Endodermal cell (in vitro differentiated cells): ENCODE measurements at regions not wholly inside any gene's neighbourhood (a gene's known extent, or its start where the extent isn't known, plus 50 kb on each side); places are given as distances from the start of the nearest gene placed in this dataset.

Experiments used
- DNase-seq: peaks from one replicate; pipeline ENCODE4 v3.0.0-alpha.2; 2017
- H3K27ac ChIP-seq: 2 replicates; pipeline ENCODE4 v1.5.1; 2013; ENCODE audit warnings: mild to moderate bottlenecking, low read depth, low read length, moderate library complexity
- H3K27me3 ChIP-seq: 2 replicates; pipeline ENCODE4 v1.6.1; 2013; ENCODE audit warnings: mild to moderate bottlenecking, low read length, moderate library complexity; ENCODE audit not compliant: insufficient read depth, control insufficient read depth, poor library complexity, severe bottlenecking
- H3K36me3 ChIP-seq: 2 replicates; pipeline ENCODE4 v1.7.0; 2013; ENCODE audit warnings: mild to moderate bottlenecking, low read length, moderate library complexity; ENCODE audit not compliant: control insufficient read depth, insufficient read depth
- H3K4me1 ChIP-seq: one replicate; pipeline ENCODE4 v1.7.0; 2013; ENCODE audit warnings: low read length; ENCODE audit not compliant: control insufficient read depth, insufficient read depth
- H3K4me3 ChIP-seq: 2 replicates; pipeline ENCODE4 v1.5.1; 2013; ENCODE audit warnings: mild to moderate bottlenecking, low read length, moderate library complexity
- H3K9ac ChIP-seq: 2 replicates; pipeline ENCODE4 v1.6.1; 2013; ENCODE audit warnings: mild to moderate bottlenecking, low read length, moderate library complexity; ENCODE audit not compliant: poor library complexity, severe bottlenecking; ENCODE audit errors: extremely low read depth
- H3K9me3 ChIP-seq: 2 replicates; pipeline ENCODE4 v1.6.1; 2013; ENCODE audit warnings: mild to moderate bottlenecking, low read length, moderate library complexity; ENCODE audit not compliant: control insufficient read depth
- H3K27ac Mint-ChIP-seq: 2 replicates; pipeline ENCODE4 v1.8.0; 2020; ENCODE audit warnings: mixed read lengths
- H3K27me3 Mint-ChIP-seq: 2 replicates; pipeline ENCODE4 v1.8.0; 2021; ENCODE audit warnings: mild to moderate bottlenecking, mixed read lengths; ENCODE audit not compliant: insufficient read depth
- H3K36me3 Mint-ChIP-seq: 2 replicates; pipeline ENCODE4 v1.8.0; 2020; ENCODE audit warnings: low read depth, mixed read lengths
- H3K4me1 Mint-ChIP-seq: 2 replicates; pipeline ENCODE4 v1.8.0; 2020; ENCODE audit warnings: mixed read lengths
- H3K4me3 Mint-ChIP-seq: 2 replicates; pipeline ENCODE4 v1.8.0; 2020; ENCODE audit warnings: mild to moderate bottlenecking, moderate library complexity, mixed read lengths
- H3K9me3 Mint-ChIP-seq: 2 replicates; pipeline ENCODE4 v1.8.0; 2020; ENCODE audit warnings: mild to moderate bottlenecking, mixed read lengths
- CTCF ChIP-seq: fragments of 200-600 bp; sonication (generic); conservative IDR thresholded peaks from 2 replicates; pipeline ENCODE4 v1.5.0; 2021; ENCODE audit warnings: antibody characterized with exemption, mild to moderate bottlenecking
- WGBS, 2 experiments: methylation state at CpG; one replicate each; pipeline versions ENCODE4 v1.1.5 to v1.1.7; 2013; ENCODE audit warnings: missing lambda C conversion rate in 2 of 2, mixed read lengths in 1 of 2; ENCODE audit not compliant: insufficient coverage in 1 of 2, insufficient read length in 1 of 2; 5-methylcytosine and 5-hydroxymethylcytosine counted together

- H3K4me3 ChIP-seq: no peak overlapping the region
- no peak for DNase-seq
- H3K4me3 Mint-ChIP-seq: no peak overlapping the region
- no peaks in the 10 kb centered on the region for H3K4me1 ChIP-seq
- no peaks in the 10 kb centered on the region for H3K36me3 Mint-ChIP-seq
- H3K9me3 Mint-ChIP-seq: no peaks in the 10 kb centered on the region
- H3K27me3 ChIP-seq: no peaks in the 10 kb centered on the region
- no peak for TF ChIP-seq CTCF
- peaks cover 2% of the 10 kb centered on the region for H3K27me3 Mint-ChIP-seq
- 91% methylated on average over 1 of the region's 2 CpGs; no CpG with 5 or more reads in 1 of the 2 experiments for WGBS, 2 experiments
- no peaks in the 10 kb centered on the region for H3K4me1 Mint-ChIP-seq
- H3K9ac ChIP-seq: no peak overlapping the region
- H3K36me3 ChIP-seq: no peaks in the 10 kb centered on the region
- H3K27ac Mint-ChIP-seq: no peak overlapping the region
- H3K27ac ChIP-seq: no peak overlapping the region
- H3K9me3 ChIP-seq: no peaks in the 10 kb centered on the region
Measured at GRCh38 chr11:16555956-16556355, 182.5 kb upstream of the C11orf58 start.

- Mint-ChIP-seq H3K27me3 (no peaks in the 10 kb centered on the region), H3K9me3 (no peaks in the 10 kb centered on the region), H3K4me3 (no peak overlapping the region), H3K27ac (no peak overlapping the region), H3K36me3 (no peaks in the 10 kb centered on the region), H3K4me1 (no peaks in the 10 kb centered on the region)
- Histone ChIP-seq H3K36me3 (no peaks in the 10 kb centered on the region), H3K4me3 (no peak overlapping the region), H3K27me3 (no peaks in the 10 kb centered on the region), H3K9me3 (no peaks in the 10 kb centered on the region), H3K4me1 (no peaks in the 10 kb centered on the region), H3K27ac (no peak overlapping the region), H3K9ac (no peak overlapping the region)
- 96 to 100% methylated on average over 1 to 2 of the region's 2 CpGs for WGBS, 2 experiments
- TF ChIP-seq CTCF: no peak
- no peak for DNase-seq
Measured at GRCh38 chr11:16554361-16554760, 184.1 kb upstream of the C11orf58 start.

- H3K9me3 Mint-ChIP-seq: no peaks in the 10 kb centered on the region
- Histone ChIP-seq H3K36me3 (no peaks in the 10 kb centered on the region), H3K27ac (no peak overlapping the region), H3K9me3 (no peaks in the 10 kb centered on the region), H3K4me1 (no peaks in the 10 kb centered on the region), H3K27me3 (no peaks in the 10 kb centered on the region), H3K4me3 (no peak overlapping the region), H3K9ac (no peak overlapping the region)
- WGBS, 2 experiments: 87 to 88% methylated on average over 2 to 3 of the region's 4 CpGs
- no peak for DNase-seq
- H3K4me3 Mint-ChIP-seq: no peak overlapping the region
- TF ChIP-seq CTCF: no peak
- no peaks in the 10 kb centered on the region for H3K4me1 Mint-ChIP-seq
- H3K27me3 Mint-ChIP-seq: no peaks in the 10 kb centered on the region
- H3K27ac Mint-ChIP-seq: no peak overlapping the region
- no peaks in the 10 kb centered on the region for H3K36me3 Mint-ChIP-seq
Measured at GRCh38 chr11:16547879-16548278, 190.6 kb upstream of the C11orf58 start.
